ENCODE measurements at regions not wholly inside any gene's neighbourhood (a gene's known extent, or its start where the extent isn't known, plus 50 kb on each side); places are given as distances from the start of the nearest gene placed in this dataset.

DNA sequence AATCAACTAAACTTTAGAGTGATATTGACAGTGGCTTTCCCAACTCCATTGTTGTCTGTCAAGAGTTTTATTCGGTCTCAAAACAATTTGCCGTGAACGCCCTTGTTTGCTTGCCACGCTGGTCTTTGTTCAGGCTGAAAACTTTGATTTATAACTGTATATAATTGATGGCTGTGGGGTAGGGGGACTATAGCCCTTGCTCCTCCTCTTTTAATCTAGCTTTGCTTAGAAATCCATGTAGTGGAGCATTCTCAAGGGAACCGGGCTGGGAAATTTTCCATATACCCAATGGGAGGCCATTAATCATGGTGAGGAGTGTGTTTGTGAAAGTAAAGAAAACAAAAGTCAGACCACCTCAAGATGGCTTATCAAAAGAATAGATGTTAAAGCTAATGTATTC, 339.8 kb upstream of the RARB start:
- no peaks in the 10 kb centered on the region for H3K9me1 ChIP-seq (ENCODE audit: control insufficient read depth, extremely low read depth, insufficient read depth, low read length)
- H3K27me3 ChIP-seq (ENCODE audit: control insufficient read depth, extremely low read depth, insufficient read depth, low read length): no peaks in the 10 kb centered on the region
- DNase-seq (ENCODE audit: low read depth, low spot score): no peak
- H3K27ac ChIP-seq (ENCODE audit: control insufficient read depth, insufficient read depth, low read length): no peak overlapping the region
- H2AFZ ChIP-seq (ENCODE audit: control insufficient read depth, low read length): no peak overlapping the region
- no peak for TF ChIP-seq EZH2 (IDR thresholded peaks at IDR 0.05; ENCODE audit: low read length)
- TF ChIP-seq, protein P1, sequence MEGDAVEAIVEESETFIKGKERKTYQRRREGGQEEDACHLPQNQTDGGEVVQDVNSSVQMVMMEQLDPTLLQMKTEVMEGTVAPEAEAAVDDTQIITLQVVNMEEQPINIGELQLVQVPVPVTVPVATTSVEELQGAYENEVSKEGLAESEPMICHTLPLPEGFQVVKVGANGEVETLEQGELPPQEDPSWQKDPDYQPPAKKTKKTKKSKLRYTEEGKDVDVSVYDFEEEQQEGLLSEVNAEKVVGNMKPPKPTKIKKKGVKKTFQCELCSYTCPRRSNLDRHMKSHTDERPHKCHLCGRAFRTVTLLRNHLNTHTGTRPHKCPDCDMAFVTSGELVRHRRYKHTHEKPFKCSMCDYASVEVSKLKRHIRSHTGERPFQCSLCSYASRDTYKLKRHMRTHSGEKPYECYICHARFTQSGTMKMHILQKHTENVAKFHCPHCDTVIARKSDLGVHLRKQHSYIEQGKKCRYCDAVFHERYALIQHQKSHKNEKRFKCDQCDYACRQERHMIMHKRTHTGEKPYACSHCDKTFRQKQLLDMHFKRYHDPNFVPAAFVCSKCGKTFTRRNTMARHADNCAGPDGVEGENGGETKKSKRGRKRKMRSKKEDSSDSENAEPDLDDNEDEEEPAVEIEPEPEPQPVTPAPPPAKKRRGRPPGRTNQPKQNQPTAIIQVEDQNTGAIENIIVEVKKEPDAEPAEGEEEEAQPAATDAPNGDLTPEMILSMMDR (optimal IDR thresholded peaks at IDR 0.05 in 1 of 3, IDR thresholded peaks at IDR 0.05 in 1 of 3, conservative IDR thresholded peaks at IDR 0.05 in 1 of 3; ENCODE audit: extremely low read depth in 1 of 3, insufficient read depth in 2 of 3, low read length in 3 of 3): no peak
- H3K9ac ChIP-seq (ENCODE audit: control insufficient read depth, extremely low read depth, insufficient read depth, low read length): no peak overlapping the region
- no peak overlapping the region for H3K4me3 ChIP-seq (ENCODE audit: control insufficient read depth in 2 of 3, extremely low read depth in 1 of 3, insufficient read depth in 2 of 3, low read depth in 1 of 3, low read length in 3 of 3)
- H3K36me3 ChIP-seq (ENCODE audit: control insufficient read depth in 2 of 2, extremely low read depth in 1 of 2, insufficient read depth in 2 of 2, low read length in 2 of 2): no peaks in the 10 kb centered on the region
- H3K4me1 ChIP-seq (ENCODE audit: control insufficient read depth, extremely low read depth, insufficient read depth, low read length): no peaks in the 10 kb centered on the region
- H3K79me2 ChIP-seq (ENCODE audit: control insufficient read depth, insufficient read depth, low read length): no peaks in the 10 kb centered on the region
- no peaks in the 10 kb centered on the region for H3K9me3 ChIP-seq (ENCODE audit: control insufficient read depth, low read depth, low read length)
- dilution Hi-C loops (cut with MboI; ENCODE audit: extremely low pct_ligation_motif_present, low sequenced_read_pairs): no loop called here
- no peaks in the 10 kb centered on the region for H4K20me1 ChIP-seq (ENCODE audit: control insufficient read depth, extremely low read depth, insufficient read depth, low read length)
- H3K4me2 ChIP-seq (ENCODE audit: control insufficient read depth, extremely low read depth, insufficient read depth, low read depth, low read length): no peak overlapping the region
- FAIRE-seq: no peak

DNA sequence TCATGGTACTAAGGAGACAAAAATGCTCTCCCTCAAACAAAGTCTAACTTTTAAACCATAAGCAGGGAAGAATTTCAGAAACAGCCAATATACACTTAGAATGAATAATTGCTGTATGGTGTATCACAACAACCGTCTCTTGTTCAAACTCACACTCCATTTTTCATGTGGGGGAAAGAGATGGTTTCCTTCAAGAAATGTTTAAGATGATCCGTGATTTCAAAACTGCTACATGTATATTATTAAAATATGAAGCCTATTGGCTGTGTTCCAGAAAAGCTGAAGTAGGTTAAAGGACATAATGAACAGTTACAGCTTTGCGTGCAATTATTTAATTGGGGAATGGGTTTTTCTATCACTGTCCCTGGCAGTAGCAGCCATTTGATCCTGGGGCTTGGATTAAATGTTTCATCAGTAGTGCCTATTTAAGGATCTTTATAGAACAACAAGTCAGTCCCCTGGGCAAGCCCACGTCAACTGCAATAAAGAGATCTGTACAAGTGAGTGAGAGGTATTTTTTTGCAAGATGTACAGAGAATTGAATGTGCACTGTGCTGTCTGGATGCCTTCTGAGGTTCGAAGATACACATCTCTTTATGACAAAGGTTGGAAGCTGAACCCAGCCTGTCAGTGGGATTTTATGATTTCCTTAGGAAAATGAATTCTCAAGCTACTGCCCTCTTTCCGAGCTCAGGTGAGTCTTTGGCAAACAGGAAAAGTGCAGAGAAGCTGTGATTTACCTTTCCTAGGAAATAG, 337.2 kb upstream of the RARB start:
- no peaks in the 10 kb centered on the region for H3K36me3 ChIP-seq (ENCODE audit: control insufficient read depth in 2 of 2, extremely low read depth in 1 of 2, insufficient read depth in 2 of 2, low read length in 2 of 2)
- TF ChIP-seq, protein P1 (optimal IDR thresholded peaks at IDR 0.05 in 1 of 3, IDR thresholded peaks at IDR 0.05 in 1 of 3, conservative IDR thresholded peaks at IDR 0.05 in 1 of 3; ENCODE audit: extremely low read depth in 1 of 3, insufficient read depth in 2 of 3, low read length in 3 of 3): no peak
- TF ChIP-seq EZH2 (IDR thresholded peaks at IDR 0.05; ENCODE audit: low read length): no peak
- H3K4me3 ChIP-seq (ENCODE audit: control insufficient read depth in 2 of 3, extremely low read depth in 1 of 3, insufficient read depth in 2 of 3, low read depth in 1 of 3, low read length in 3 of 3): no peak overlapping the region
- no peaks in the 10 kb centered on the region for H4K20me1 ChIP-seq (ENCODE audit: control insufficient read depth, extremely low read depth, insufficient read depth, low read length)
- no peaks in the 10 kb centered on the region for H3K79me2 ChIP-seq (ENCODE audit: control insufficient read depth, insufficient read depth, low read length)
- FAIRE-seq: no peak
- H3K9me3 ChIP-seq (ENCODE audit: control insufficient read depth, low read depth, low read length): no peaks in the 10 kb centered on the region
- no peak overlapping the region for H2AFZ ChIP-seq (ENCODE audit: control insufficient read depth, low read length)
- dilution Hi-C loops (cut with MboI; ENCODE audit: extremely low pct_ligation_motif_present, low sequenced_read_pairs): no loop called here
- H3K4me1 ChIP-seq (ENCODE audit: control insufficient read depth, extremely low read depth, insufficient read depth, low read length): no peaks in the 10 kb centered on the region
- no peak for DNase-seq (ENCODE audit: low read depth, low spot score)
- H3K27ac ChIP-seq (ENCODE audit: control insufficient read depth, insufficient read depth, low read length): no peak overlapping the region
- H3K9ac ChIP-seq (ENCODE audit: control insufficient read depth, extremely low read depth, insufficient read depth, low read length): no peak overlapping the region
- no peaks in the 10 kb centered on the region for H3K27me3 ChIP-seq (ENCODE audit: control insufficient read depth, extremely low read depth, insufficient read depth, low read length)
- H3K4me2 ChIP-seq (ENCODE audit: control insufficient read depth, extremely low read depth, insufficient read depth, low read depth, low read length): no peak overlapping the region
- H3K9me1 ChIP-seq (ENCODE audit: control insufficient read depth, extremely low read depth, insufficient read depth, low read length): no peaks in the 10 kb centered on the region
